Activated CD8-positive, alpha-beta memory T cell treated with anti-CD3 and anti-CD28 coated beads for 1 hour (primary cell): ENCODE measurements at regions not wholly inside any gene's neighbourhood (a gene's known extent, or its start where the extent isn't known, plus 50 kb on each side); places are given as distances from the start of the nearest gene placed in this dataset.

Experiments
- DNase-seq, 2 donors: peaks; one replicate each; pipeline ENCODE4 v3.0.0-alpha.2; 2020; ENCODE audit warnings: low read depth in 1 of 2; ENCODE audit errors: extremely low read depth in 1 of 2

GRCh38 chr14:31993521-31993951 lies 83.6 kb upstream of the ARHGAP5 start:
- no peak for DNase-seq

GRCh38 chr14:31994391-31995033 lies 82.6 kb upstream of the ARHGAP5 start:
- no peak for DNase-seq

- no peak for DNase-seq
Measured at GRCh38 chr14:32003585-32003984, 73.5 kb upstream of the ARHGAP5 start.

- DNase-seq = no peak
Measured at GRCh38 chr14:32004300-32004699, 72.8 kb upstream of the ARHGAP5 start.

GRCh38 chr14:32005628-32006027 lies 71.5 kb upstream of the ARHGAP5 start:
- no peak for DNase-seq

GRCh38 chr14:32006263-32007110 lies 70.6 kb upstream of the ARHGAP5 start:
- DNase-seq = no peak

GRCh38 chr14:32007755-32008362 lies 69.2 kb upstream of the ARHGAP5 start:
- no peak for DNase-seq

- DNase-seq = no peak
Measured at GRCh38 chr14:32008602-32009193, 68.4 kb upstream of the ARHGAP5 start.

- DNase-seq = no peak
Measured at GRCh38 chr14:32009221-32009975, 67.7 kb upstream of the ARHGAP5 start.

- DNase-seq = no peak
Measured at GRCh38 chr14:32009976-32010581, 67.0 kb upstream of the ARHGAP5 start.

GRCh38 chr14:32010604-32011125 lies 66.4 kb upstream of the ARHGAP5 start:
- no peak for DNase-seq

- DNase-seq = no peak
Measured at GRCh38 chr14:32011225-32011624, 65.9 kb upstream of the ARHGAP5 start.

GRCh38 chr14:32012062-32012461 lies 65.0 kb upstream of the ARHGAP5 start:
- no peak for DNase-seq

- DNase-seq = no peak
Measured at GRCh38 chr14:32012571-32012970, 64.5 kb upstream of the ARHGAP5 start.

- DNase-seq = no peak
Measured at GRCh38 chr14:32013083-32013482, 64.0 kb upstream of the ARHGAP5 start.

- DNase-seq = no peak
Measured at GRCh38 chr14:32014057-32014456, 63.0 kb upstream of the ARHGAP5 start.

- DNase-seq = no peak
Measured at GRCh38 chr14:32014498-32014897, 62.6 kb upstream of the ARHGAP5 start.

- DNase-seq = no peak
Measured at GRCh38 chr14:32015166-32015565, 61.9 kb upstream of the ARHGAP5 start.

- no peak for DNase-seq
Measured at GRCh38 chr14:32017587-32017986, 59.5 kb upstream of the ARHGAP5 start.
